D721Med (cell line): ENCODE measurements at regions not wholly inside any gene's neighbourhood (a gene's known extent, or its start where the extent isn't known, plus 50 kb on each side); places are given as distances from the start of the nearest gene placed in this dataset.

Source experiments
- DNase-seq: peaks from one replicate; pipeline ENCODE4 v3.0.0; 2011; ENCODE audit warnings: low spot score; ENCODE audit not compliant: insufficient read length
- FAIRE-seq: peaks from 2 replicates; lab custom pipeline; 2011; peaks lifted over from hg19 to GRCh38; lab: Jason Lieb, UNC
- CTCF ChIP-seq: IDR thresholded peaks from 2 replicates; pipeline ENCODE4 v1.5.1; 2012; ENCODE audit warnings: mild to moderate bottlenecking, control low read depth; ENCODE audit not compliant: insufficient read depth; ENCODE audit errors: missing control alignments

GRCh38 chr16:60279061-60279665 lies 1545.0 kb upstream of the GOT2 start:
- FAIRE-seq (no peak), DNase-seq (no peak)
- no peak for TF ChIP-seq CTCF

GRCh38 chr16:60274431-60275019 lies 1540.4 kb upstream of the GOT2 start:
- no peak for TF ChIP-seq CTCF
- FAIRE-seq (no peak), DNase-seq (no peak)

GRCh38 chr16:60271781-60272180 lies 1537.7 kb upstream of the GOT2 start:
- FAIRE-seq (no peak), DNase-seq (no peak)
- TF ChIP-seq CTCF = no peak

- TF ChIP-seq CTCF = no peak
- DNase-seq = no peak
- FAIRE-seq = no peak
Observed at GRCh38 chr16:60271025-60271771, 1537.1 kb upstream of the GOT2 start.

- no peak for TF ChIP-seq CTCF
- FAIRE-seq = no peak
- no peak for DNase-seq
Observed at GRCh38 chr16:60261425-60261824, 1527.3 kb upstream of the GOT2 start.

GRCh38 chr16:60259956-60260355 lies 1525.8 kb upstream of the GOT2 start:
- FAIRE-seq (no peak), DNase-seq (no peak)
- no peak for TF ChIP-seq CTCF

- no peak for FAIRE-seq
Observed at GRCh38 chr16:60246086-60246485, 1512.0 kb upstream of the GOT2 start.

More at GRCh38 chr16:60246086-60246485, 1512.0 kb upstream of the GOT2 start:
- no peak for DNase-seq
- no peak for TF ChIP-seq CTCF
